HFF-Myc (cell line): ENCODE measurements at regions not wholly inside any gene's neighbourhood (a gene's known extent, or its start where the extent isn't known, plus 50 kb on each side); places are given as distances from the start of the nearest gene placed in this dataset.
A peak's percentile ranks its signal among the peaks of the same experiment; 100 is the strongest.

ENCODE experiments used
- DNase-seq: peaks from one replicate; pipeline ENCODE4 v3.0.0-alpha.2; 2011; ENCODE audit warnings: low read depth; ENCODE audit errors: extremely low read depth
- H3K4me3 ChIP-seq: replicated peaks from 2 replicates; pipeline ENCODE4 v1.5.1; 2011; ENCODE audit warnings: low read depth, mild to moderate bottlenecking, control low read depth, low read length
- CTCF ChIP-seq: IDR thresholded peaks from 2 replicates; pipeline ENCODE4 v1.5.1; 2012; ENCODE audit warnings: mild to moderate bottlenecking, low read depth, low read length, control low read depth; ENCODE audit errors: missing control alignments

- H3K4me3 ChIP-seq = no peak overlapping the region
- no peak for TF ChIP-seq CTCF
- DNase-seq = no peak
These were observed 111.7 kb upstream of the STARD3NL start for GRCh38 chr7:38066391-38066790.

DNA sequence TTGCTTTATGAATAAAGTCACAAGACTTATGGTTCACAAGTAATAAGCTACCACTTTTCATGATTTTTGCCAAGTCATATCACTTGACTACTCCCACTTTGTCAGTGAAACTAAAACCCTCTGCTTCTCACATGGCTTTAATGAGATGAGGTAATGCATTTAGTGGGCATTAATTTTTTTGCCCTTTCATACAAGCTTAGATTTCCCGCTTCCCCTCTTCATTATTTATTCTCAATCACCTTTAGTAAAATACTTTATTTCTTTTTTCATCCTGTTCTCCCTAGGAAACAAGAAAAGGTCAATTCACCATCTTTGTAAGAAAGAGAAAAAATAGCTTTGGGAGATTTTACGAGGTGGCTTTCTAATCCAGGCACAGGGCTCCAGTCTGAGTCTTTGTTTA is 109.6 kb upstream of the STARD3NL start:
- no peak overlapping the region for H3K4me3 ChIP-seq
- TF ChIP-seq CTCF = no peak

GRCh38 chr7:38069052-38069451 is 109.0 kb upstream of the STARD3NL start:
- TF ChIP-seq CTCF = no peak
- no peak overlapping the region for H3K4me3 ChIP-seq
- no peak for DNase-seq

More for the DNA sequence above, 109.6 kb upstream of the STARD3NL start:
- no peak for DNase-seq

GRCh38 chr7:38070718-38071117 is 107.3 kb upstream of the STARD3NL start:
- no peak for DNase-seq
- peak; percentile 44 for TF ChIP-seq CTCF

GRCh38 chr7:38086857-38087256 is 91.2 kb upstream of the STARD3NL start:
- no peak overlapping the region for H3K4me3 ChIP-seq
- no peak for DNase-seq
- TF ChIP-seq CTCF = no peak

More at GRCh38 chr7:38070718-38071117, 107.3 kb upstream of the STARD3NL start:
- H3K4me3 ChIP-seq = no peak overlapping the region

- DNase-seq = peak; percentile 1
- no peak overlapping the region for H3K4me3 ChIP-seq
- no peak for TF ChIP-seq CTCF
These were observed 75.5 kb upstream of the STARD3NL start for GRCh38 chr7:38102507-38102906.

- peak; percentile 55 for TF ChIP-seq CTCF
- peak; percentile 14 for DNase-seq
- H3K4me3 ChIP-seq = no peak overlapping the region
These were observed 72.1 kb upstream of the STARD3NL start for GRCh38 chr7:38105874-38106483.
